A549 (cell line): ENCODE measurements at regions not wholly inside any gene's neighbourhood (a gene's known extent, or its start where the extent isn't known, plus 50 kb on each side); places are given as distances from the start of the nearest gene placed in this dataset.
"Not testable (repeated sequence)": the region's sequence is repeated elsewhere in the genome, so short reads cannot be mapped to it uniquely, and the experiment has no call there.

ENCODE experiments used
- CTCF ChIP-seq: fragments of >200 bp; sonication (Bioruptor Twin); formaldehyde crosslinking; IDR thresholded peaks from 3 replicates; pipeline ENCODE4 v1.5.1; 2016
- E2F6 ChIP-seq: IDR thresholded peaks from 2 replicates; pipeline ENCODE4 v1.6.1; 2012; ENCODE audit warnings: low read depth, borderline replicate concordance
- POLR2A ChIP-seq: IDR thresholded peaks from 2 replicates; pipeline ENCODE4 v1.6.1; 2012; ENCODE audit warnings: mild to moderate bottlenecking, low read length
- RFX5 ChIP-seq: fragments of 450-650 bp; IDR thresholded peaks from 2 replicates; pipeline ENCODE4 v1.7.1; 2014; ENCODE audit warnings: antibody characterized with exemption, mild to moderate bottlenecking, moderate library complexity
- ZFP36 ChIP-seq: fragments of 450-650 bp; IDR thresholded peaks from 2 replicates; pipeline ENCODE4 v1.6.1; 2014; ENCODE audit warnings: borderline replicate concordance; ENCODE audit not compliant: partially characterized antibody

GRCh38 chr3:28059199-28059598 is 182.2 kb upstream of the CMC1 start:
- not testable (repeated sequence) for TF ChIP-seq ZFP36, CTCF, E2F6, RFX5, POLR2A
